PC-3 (cell line): ENCODE measurements at regions not wholly inside any gene's neighbourhood (a gene's known extent, or its start where the extent isn't known, plus 50 kb on each side); places are given as distances from the start of the nearest gene placed in this dataset.

Experiments used
- ATAC-seq: fragments of 200-7000 bp; cut with Tn5 transposase; 2 replicates; pipeline ENCODE4 v1.9.1; 2020; ENCODE audit warnings: mild to moderate bottlenecking, moderate library complexity
- BruUV-seq: library from RNA; stranded (reverse); fragments of 400-500 nt; replicated peaks from 2 replicates; lab custom pipeline; 2021; lab: Mats Ljungman, UMichigan
- CTCF ChIA-PET: fragments of 300-600 bp; sonication (Branson Sonifier 250); formaldehyde crosslinking; loops from one replicate; lab custom pipeline; 2022; ENCODE audit warnings: antibody characterized with exemption; lab: Charles Lee
- POLR2A ChIA-PET: fragments of 300-600 bp; sonication (Branson Sonifier 250); formaldehyde crosslinking; loops from one replicate; lab custom pipeline; 2022; ENCODE audit warnings: antibody characterized with exemption; ENCODE audit not compliant: unreplicated experiment; lab: Charles Lee
- DNase-seq: peaks from one replicate; pipeline ENCODE4 v3.0.0-alpha.2; 2015
- H2AFZ ChIP-seq: fragments of 300-600 bp; sonication (generic); 2 replicates; pipeline ENCODE4 v1.6.0; 2016; ENCODE audit warnings: antibody characterized with exemption, low read length
- H3F3A ChIP-seq: fragments of 300-600 bp; sonication (generic); one replicate; pipeline ENCODE4 v1.6.0; 2017; ENCODE audit warnings: antibody characterized with exemption, low read length, control low read depth, mild to moderate bottlenecking; ENCODE audit not compliant: unreplicated experiment
- H3K27ac ChIP-seq: fragments of 300-600 bp; sonication (generic); 2 replicates; pipeline ENCODE4 v1.5.1; 2016; ENCODE audit warnings: mild to moderate bottlenecking, low read length
- H3K27me3 ChIP-seq: fragments of 300-600 bp; sonication (generic); 2 replicates; pipeline ENCODE4 v1.6.1; 2016; ENCODE audit warnings: low read length, mixed read lengths
- H3K36me3 ChIP-seq: fragments of 300-600 bp; sonication (generic); 2 replicates; pipeline ENCODE4 v1.6.1; 2016; ENCODE audit warnings: low read depth, mixed run types, low read length, mixed read lengths
- H3K4me1 ChIP-seq: fragments of 300-600 bp; sonication (generic); 2 replicates; pipeline ENCODE4 v1.5.1; 2016; ENCODE audit warnings: low read length; ENCODE audit not compliant: insufficient read depth
- H3K4me2 ChIP-seq: fragments of 300-600 bp; sonication (generic); 2 replicates; pipeline ENCODE4 v1.6.0; 2016; ENCODE audit warnings: low read length
- H3K4me3 ChIP-seq: fragments of 300-600 bp; sonication (generic); 2 replicates; pipeline ENCODE4 v1.5.1; 2016; ENCODE audit warnings: mild to moderate bottlenecking, low read length, mixed read lengths
- H3K79me2 ChIP-seq: fragments of 300-600 bp; sonication (generic); 2 replicates; pipeline ENCODE4 v1.6.1; 2017; ENCODE audit warnings: low read length, mixed read lengths
- H3K9ac ChIP-seq: fragments of 300-600 bp; sonication (generic); 2 replicates; pipeline ENCODE4 v1.6.0; 2016; ENCODE audit warnings: mild to moderate bottlenecking, low read length
- H3K9me2 ChIP-seq: fragments of 300-600 bp; sonication (generic); replicated peaks from 2 replicates; pipeline ENCODE4 v1.6.1; 2016; ENCODE audit warnings: mixed run types, low read length, mixed read lengths
- H3K9me3 ChIP-seq: fragments of 300-600 bp; sonication (generic); 2 replicates; pipeline ENCODE4 v1.6.1; 2016; ENCODE audit warnings: low read length, mixed read lengths
- H4K20me1 ChIP-seq: fragments of 300-600 bp; sonication (generic); 2 replicates; pipeline ENCODE4 v1.6.1; 2016; ENCODE audit warnings: low read length, mixed read lengths
- CTCF ChIP-seq: fragments of 300-600 bp; sonication (generic); conservative IDR thresholded peaks from 2 replicates; pipeline ENCODE4 v1.5.1; 2017; ENCODE audit warnings: antibody characterized with exemption, low read depth, mild to moderate bottlenecking, low read length
- EZH2 ChIP-seq: fragments of 300-600 bp; sonication (generic); IDR thresholded peaks from one replicate; pipeline ENCODE4 v1.6.1; 2017; ENCODE audit warnings: antibody characterized with exemption, mild to moderate bottlenecking, low read length; ENCODE audit not compliant: unreplicated experiment
- EZH2phosphoT487 ChIP-seq: fragments of 300-600 bp; sonication (generic); IDR thresholded peaks from 2 replicates; pipeline ENCODE4 v1.6.1; 2018; ENCODE audit warnings: mild to moderate bottlenecking, antibody characterized with exemption, low read length, borderline replicate concordance
- intact Hi-C: fragments of 100-400 bp; cut with micrococcal nuclease; formaldehyde crosslinking; loops from 2 replicates; pipeline ENCODE4 v1.9.0; 2023

GRCh38 chr3:194939532-194939909 is 253.8 kb downstream of the FAM43A start:
- H3K79me2 ChIP-seq: no peaks in the 10 kb centered on the region
- ATAC-seq: no peak
- H3K9me3 ChIP-seq: no peaks in the 10 kb centered on the region
- H3K4me2 ChIP-seq: no peak overlapping the region
- no peaks in the 10 kb centered on the region for H3K9me2 ChIP-seq
- no peak overlapping the region for H3K27ac ChIP-seq
- no TSS peak for BruUV-seq
- no peak overlapping the region for H3K4me3 ChIP-seq
- TF ChIP-seq EZH2: no peak
- TF ChIP-seq EZH2phosphoT487: no peak
- TF ChIP-seq CTCF: no peak
- H3K27me3 ChIP-seq: no peaks in the 10 kb centered on the region
- no peaks in the 10 kb centered on the region for H3K36me3 ChIP-seq
- no peak for DNase-seq
- no peaks in the 10 kb centered on the region for H3F3A ChIP-seq
- H4K20me1 ChIP-seq: no peaks in the 10 kb centered on the region
- H3K4me1 ChIP-seq: peaks cover 10% of the 10 kb centered on the region
- H3K9ac ChIP-seq: no peak overlapping the region
- intact Hi-C loops: no loop called here
- CTCF ChIA-PET: no interaction called here
- H2AFZ ChIP-seq: no peak overlapping the region
- POLR2A ChIA-PET: no interaction called here

GRCh38 chr3:194939949-194940770 is 254.5 kb downstream of the FAM43A start:
- H3K9me2 ChIP-seq: no peaks in the 10 kb centered on the region
- no peaks in the 10 kb centered on the region for H3K27me3 ChIP-seq
- TF ChIP-seq EZH2phosphoT487: no peak
- TF ChIP-seq EZH2: no peak
- TF ChIP-seq CTCF: no peak
- no peaks in the 10 kb centered on the region for H3K36me3 ChIP-seq
- no peak overlapping the region for H3K4me3 ChIP-seq
- H3K9ac ChIP-seq: no peak overlapping the region
- H3K4me2 ChIP-seq: no peak overlapping the region
- ATAC-seq (no peak), DNase-seq (no peak)
- no peaks in the 10 kb centered on the region for H3K9me3 ChIP-seq
- no peaks in the 10 kb centered on the region for H4K20me1 ChIP-seq
- H3F3A ChIP-seq: no peaks in the 10 kb centered on the region
- ChIA-PET CTCF (no interaction called here), POLR2A (no interaction called here)
- peaks cover 4% of the 10 kb centered on the region for H3K4me1 ChIP-seq
- H2AFZ ChIP-seq: no peak overlapping the region
- H3K27ac ChIP-seq: no peak overlapping the region
- intact Hi-C loops: no loop called here
- H3K79me2 ChIP-seq: no peaks in the 10 kb centered on the region
- BruUV-seq: no TSS peak

- POLR2A ChIA-PET: no interaction called here
Observed at GRCh38 chr3:194941360-194941955, 255.8 kb downstream of the FAM43A start.

More at GRCh38 chr3:194941360-194941955, 255.8 kb downstream of the FAM43A start:
- Histone ChIP-seq H3F3A (no peaks in the 10 kb centered on the region), H2AFZ (no peak overlapping the region), H3K27ac (no peak overlapping the region), H3K9me3 (no peaks in the 10 kb centered on the region), H3K27me3 (no peaks in the 10 kb centered on the region), H3K79me2 (no peaks in the 10 kb centered on the region), H3K4me1 (no peaks in the 10 kb centered on the region), H3K36me3 (no peaks in the 10 kb centered on the region), H3K4me2 (no peak overlapping the region), H3K9me2 (no peaks in the 10 kb centered on the region), H3K9ac (no peak overlapping the region), H3K4me3 (no peak overlapping the region), H4K20me1 (no peaks in the 10 kb centered on the region)
- CTCF ChIA-PET: no interaction called here
- ATAC-seq: no peak
- no TSS peak for BruUV-seq
- TF ChIP-seq EZH2 (no peak), CTCF (no peak), EZH2phosphoT487 (no peak)
- intact Hi-C loops: no loop called here
- DNase-seq: no peak
